Thyroid gland (tissue), 4 donors: ENCODE measurements at regions not wholly inside any gene's neighbourhood (a gene's known extent, or its start where the extent isn't known, plus 50 kb on each side); places are given as distances from the start of the nearest gene placed in this dataset.

Experiments
- DNase-seq, 2 donors: peaks; one replicate each; pipeline ENCODE4 v3.0.0-alpha.2; 2019
- H3K27ac ChIP-seq, 3 donors: fragments of 200-600 bp; sonication (generic); 1 replicate in 2 of 3; 2 replicates in 1 of 3; pipeline ENCODE4 v1.5.1; 2016 to 2019; ENCODE audit warnings: mild to moderate bottlenecking in 1 of 3, moderate library complexity in 1 of 3
- H3K27me3 ChIP-seq: fragments of 200-600 bp; sonication (generic); one replicate; pipeline ENCODE4 v1.5.1; 2019
- H3K36me3 ChIP-seq, 2 donors: fragments of 200-600 bp; sonication (generic); one replicate each; pipeline ENCODE4 v1.5.1; 2016 to 2019
- H3K4me1 ChIP-seq, 2 donors: fragments of 200-600 bp; sonication (generic); one replicate each; pipeline ENCODE4 v1.5.1; 2017 to 2019
- H3K4me3 ChIP-seq, 3 donors: fragments of 200-600 bp; sonication (generic); replicated peaks in 1 of 3; 1 replicate in 2 of 3; 2 replicates in 1 of 3; pipeline ENCODE4 v1.5.1; 2016; ENCODE audit warnings: mild to moderate bottlenecking in 1 of 3
- H3K9me3 ChIP-seq: fragments of 200-600 bp; sonication (generic); one replicate; pipeline ENCODE4 v1.5.1; 2017
- CTCF ChIP-seq, 6 experiments: fragments of 200-600 bp in 3 of 6; fragments of 450-650 bp in 3 of 6; sonication (generic) in 3 of 6; IDR thresholded peaks; one replicate each; pipeline ENCODE4 v1.5.1; 2016 to 2019; ENCODE audit warnings: antibody characterized with exemption in 6 of 6, mild to moderate bottlenecking in 2 of 6, inconsistent platforms in 1 of 6, moderate library complexity in 1 of 6
- POLR2A ChIP-seq, 2 donors: fragments of 450-650 bp; IDR thresholded peaks; one replicate each; pipeline ENCODE4 v1.6.1; 2017; ENCODE audit warnings: antibody characterized with exemption in 2 of 2, mild to moderate bottlenecking in 2 of 2, moderate library complexity in 1 of 2
- WGBS, 2 donors: methylation state at CpG; one replicate each; pipeline ENCODE4 v1.1.5; 2017; 5-methylcytosine and 5-hydroxymethylcytosine counted together
- intact Hi-C: fragments of 100-400 bp; cut with DNase I; formaldehyde crosslinking; loops from one replicate; pipeline ENCODE4 v1.15.1; 2023

DNA sequence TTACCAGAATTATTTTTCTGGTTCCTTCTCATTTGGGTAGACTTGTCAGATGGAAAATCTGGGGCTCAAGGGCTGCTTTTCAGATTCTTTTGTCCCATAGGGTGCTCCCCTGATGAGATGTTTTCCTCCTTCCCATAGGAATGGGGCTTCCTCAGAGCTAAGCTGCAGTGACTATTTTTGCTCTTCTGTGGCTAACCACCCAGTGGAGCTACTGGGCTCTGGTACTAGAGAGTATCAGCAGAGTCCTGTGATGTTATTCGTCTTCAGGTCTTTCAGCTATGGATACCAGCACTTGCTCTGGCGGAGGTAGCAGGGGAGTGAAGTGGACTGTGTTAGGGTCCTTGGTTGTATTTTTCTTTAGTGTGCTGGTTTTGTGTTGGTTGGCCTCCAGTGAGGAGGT, 716.1 kb upstream of the LMO3 start:
- no peaks in the 10 kb centered on the region for H3K27me3 ChIP-seq
- DNase-seq = no peak
- no peaks in the 10 kb centered on the region for H3K36me3 ChIP-seq
- intact Hi-C loops = no loop called here
- WGBS, 2 donors = 71 to 81% methylated on average over 2 of the region's 2 CpGs
- no peak overlapping the region for H3K4me3 ChIP-seq
- no peak for TF ChIP-seq POLR2A (IDR thresholded peaks at IDR 0.05)
- TF ChIP-seq CTCF (IDR thresholded peaks at IDR 0.05) = no peak
- no peaks in the 10 kb centered on the region for H3K9me3 ChIP-seq
- H3K4me1 ChIP-seq = no peaks in the 10 kb centered on the region
- H3K27ac ChIP-seq = no peak overlapping the region

- Histone ChIP-seq H3K27me3 (no peaks in the 10 kb centered on the region), H3K4me1 (no peaks in the 10 kb centered on the region), H3K36me3 (no peaks in the 10 kb centered on the region), H3K9me3 (no peaks in the 10 kb centered on the region), H3K27ac (no peak overlapping the region), H3K4me3 (no peak overlapping the region)
- 94% methylated on average over 7 of the region's 7 CpGs for WGBS, 2 donors
- no peak for TF ChIP-seq POLR2A (IDR thresholded peaks at IDR 0.05)
- no peak for TF ChIP-seq CTCF (IDR thresholded peaks at IDR 0.05)
- intact Hi-C loops = no loop called here
- no peak for DNase-seq
Measured at GRCh38 chr12:17304503-17305347, 698.8 kb upstream of the LMO3 start.

DNA sequence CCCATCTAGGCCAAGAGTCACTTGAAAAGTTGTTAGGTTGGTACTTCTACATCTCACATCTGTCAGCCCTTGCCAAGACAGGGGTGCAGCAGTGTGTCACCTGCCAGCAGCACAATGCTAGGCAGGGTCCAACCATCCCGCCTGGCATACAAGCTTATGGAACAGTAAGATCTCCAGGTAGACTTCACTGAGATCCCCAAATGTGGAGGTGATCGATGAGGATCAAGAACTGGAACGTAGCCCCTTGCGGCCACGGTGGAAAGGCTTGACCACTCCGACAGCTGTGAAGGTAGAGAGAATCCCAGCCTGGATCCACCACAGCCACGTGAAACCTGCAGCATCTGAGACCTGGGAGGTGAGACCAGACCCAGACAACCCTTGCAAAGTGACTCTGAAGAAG, 696.0 kb upstream of the LMO3 start:
- no peaks in the 10 kb centered on the region for H3K9me3 ChIP-seq
- TF ChIP-seq CTCF (IDR thresholded peaks at IDR 0.05) (no peak), POLR2A (IDR thresholded peaks at IDR 0.05) (no peak)
- no peaks in the 10 kb centered on the region for H3K36me3 ChIP-seq
- H3K4me3 ChIP-seq = no peak overlapping the region
- no peaks in the 10 kb centered on the region for H3K27me3 ChIP-seq
- DNase-seq = no peak
- 94 to 96% methylated on average over 7 of the region's 7 CpGs for WGBS, 2 donors
- no peak overlapping the region for H3K27ac ChIP-seq
- intact Hi-C loops = no loop called here
- H3K4me1 ChIP-seq = no peaks in the 10 kb centered on the region

- H3K27ac ChIP-seq = no peak overlapping the region
- intact Hi-C loops = no loop called here
- no peaks in the 10 kb centered on the region for H3K27me3 ChIP-seq
- TF ChIP-seq CTCF (IDR thresholded peaks at IDR 0.05) = no peak
- no peak for TF ChIP-seq POLR2A (IDR thresholded peaks at IDR 0.05)
- H3K4me3 ChIP-seq = no peak overlapping the region
- H3K36me3 ChIP-seq = no peaks in the 10 kb centered on the region
- no peak for DNase-seq
- WGBS, 2 donors = 56 to 68% methylated on average over 3 of the region's 3 CpGs
- no peaks in the 10 kb centered on the region for H3K9me3 ChIP-seq
- no peaks in the 10 kb centered on the region for H3K4me1 ChIP-seq
Measured at GRCh38 chr12:17301544-17301943, 695.6 kb upstream of the LMO3 start.

DNA sequence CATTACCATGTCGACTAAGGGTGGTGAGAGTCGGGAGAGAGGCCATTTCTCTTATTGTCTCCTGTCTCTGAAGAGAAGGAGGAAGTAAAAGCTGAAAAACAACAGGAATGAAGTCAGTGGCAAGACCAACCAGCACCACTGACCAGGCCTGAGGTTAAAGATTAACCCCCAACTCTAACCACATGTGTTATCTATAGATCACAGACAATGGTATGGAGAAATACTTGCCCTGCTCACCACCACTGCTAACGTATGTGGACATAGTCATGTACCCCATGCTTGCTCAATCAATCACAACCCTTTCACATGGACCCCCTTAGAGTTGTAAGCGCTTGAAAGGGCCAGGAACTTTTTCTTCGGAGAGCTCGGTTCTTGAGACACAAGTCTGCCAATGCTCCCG, 690.9 kb upstream of the LMO3 start:
- WGBS, 2 donors = 89 to 94% methylated on average over 7 of the region's 7 CpGs
- DNase-seq = no peak
- TF ChIP-seq POLR2A (IDR thresholded peaks at IDR 0.05) (no peak), CTCF (IDR thresholded peaks at IDR 0.05) (no peak)
- Histone ChIP-seq H3K4me3 (no peak overlapping the region), H3K36me3 (no peaks in the 10 kb centered on the region), H3K4me1 (no peaks in the 10 kb centered on the region), H3K27me3 (no peaks in the 10 kb centered on the region), H3K9me3 (no peaks in the 10 kb centered on the region), H3K27ac (no peak overlapping the region)
- intact Hi-C loops = no loop called here
